Transverse colon (tissue), 3 donors: ENCODE measurements at regions not wholly inside any gene's neighbourhood (a gene's known extent, or its start where the extent isn't known, plus 50 kb on each side); places are given as distances from the start of the nearest gene placed in this dataset.

Experiments
- CTCF ChIP-seq, 5 experiments: fragments of 200-600 bp in 3 of 5; fragments of 450-650 bp in 2 of 5; sonication (generic) in 3 of 5; IDR thresholded peaks; 1 replicate in 2 of 5; 2 replicates in 3 of 5; pipeline ENCODE4 v1.5.1; 2016 to 2017; ENCODE audit warnings: antibody characterized with exemption in 5 of 5, inconsistent platforms in 3 of 5, mild to moderate bottlenecking in 2 of 5, moderate library complexity in 1 of 5
- EP300 ChIP-seq: sonication (generic); formaldehyde crosslinking; IDR thresholded peaks from one replicate; pipeline ENCODE4 v1.6.1; 2017; ENCODE audit warnings: antibody characterized with exemption, low read depth
- POLR2A ChIP-seq: fragments of 450-650 bp; IDR thresholded peaks from one replicate; pipeline ENCODE4 v1.6.1; 2016; ENCODE audit warnings: antibody characterized with exemption, mild to moderate bottlenecking, moderate library complexity

GRCh38 chr4:24024605-24025004 is 134.8 kb upstream of the PPARGC1A start:
- TF ChIP-seq CTCF (IDR thresholded peaks at IDR 0.05) = no peak
- TF ChIP-seq EP300 = no peak
- TF ChIP-seq POLR2A = no peak
